HCEC 1CT (cell line): ENCODE measurements at regions not wholly inside any gene's neighbourhood (a gene's known extent, or its start where the extent isn't known, plus 50 kb on each side); places are given as distances from the start of the nearest gene placed in this dataset.

Source experiments
- DNase-seq: peaks from one replicate; pipeline ENCODE4 v3.0.0-alpha.2; 2017

DNA sequence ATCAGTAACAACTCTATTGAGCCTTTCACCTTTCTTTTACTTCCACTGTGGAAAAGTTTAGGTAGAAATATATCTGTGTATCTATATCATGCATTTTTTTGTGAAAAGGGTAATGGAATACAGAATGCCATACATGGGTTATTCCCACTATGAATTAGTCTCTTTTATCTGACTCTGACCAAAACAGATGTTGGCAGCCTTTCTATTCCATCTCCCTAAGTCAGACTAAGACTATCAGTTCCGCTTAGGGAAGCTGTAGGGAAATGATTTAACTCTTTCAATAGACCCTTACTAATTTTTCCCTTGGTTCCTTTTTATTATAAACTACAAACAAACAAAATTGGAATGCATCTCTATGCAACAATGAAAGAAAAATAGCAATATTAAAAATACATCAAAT, 92.3 kb upstream of the LEF1 start:
- DNase-seq = no peak

DNA sequence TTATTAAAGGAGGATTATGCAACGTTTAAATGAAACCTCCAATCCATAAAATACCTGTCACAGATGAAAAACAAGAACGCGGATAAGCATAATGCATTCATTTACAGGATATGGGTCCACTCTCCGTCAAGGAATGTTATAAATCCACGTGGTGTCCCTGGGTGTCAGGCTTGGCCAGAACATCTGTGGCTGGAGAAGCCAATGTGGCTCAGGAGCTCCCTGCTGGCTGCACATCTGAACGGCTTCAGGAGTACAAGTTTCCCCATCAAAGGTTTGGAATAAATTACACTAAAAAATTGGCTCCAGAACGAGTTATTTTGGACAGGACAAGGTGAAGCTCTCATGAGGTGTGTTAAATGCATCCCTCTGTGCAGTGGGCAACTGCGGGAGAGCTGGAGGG, 87.8 kb upstream of the LEF1 start:
- no peak for DNase-seq

DNA sequence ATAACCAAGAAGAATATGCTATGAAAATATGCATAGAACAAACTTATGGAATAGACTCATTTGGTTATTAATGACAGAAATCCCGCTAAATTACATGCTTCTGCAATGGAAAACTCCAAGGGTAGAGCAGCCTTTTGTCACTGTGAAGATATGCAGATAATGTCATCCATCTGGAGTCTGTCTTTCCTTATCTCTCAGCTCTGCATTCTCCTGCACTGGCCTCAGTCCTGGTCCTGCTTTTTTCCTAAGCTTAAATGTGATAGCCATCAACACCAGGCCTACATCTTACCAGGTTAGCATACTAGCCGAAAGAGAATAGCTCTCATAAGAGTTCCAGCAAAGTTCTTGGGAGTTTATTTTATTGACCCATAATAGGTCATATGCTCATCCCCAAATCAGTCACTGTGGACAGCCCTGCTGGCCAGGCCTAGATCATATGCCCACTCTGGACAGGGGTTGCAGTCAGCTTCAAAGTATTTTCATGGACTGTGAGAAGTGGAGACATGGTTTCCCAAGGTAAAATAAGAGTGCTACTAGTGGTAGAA, 86.5 kb upstream of the LEF1 start:
- no peak for DNase-seq

DNA sequence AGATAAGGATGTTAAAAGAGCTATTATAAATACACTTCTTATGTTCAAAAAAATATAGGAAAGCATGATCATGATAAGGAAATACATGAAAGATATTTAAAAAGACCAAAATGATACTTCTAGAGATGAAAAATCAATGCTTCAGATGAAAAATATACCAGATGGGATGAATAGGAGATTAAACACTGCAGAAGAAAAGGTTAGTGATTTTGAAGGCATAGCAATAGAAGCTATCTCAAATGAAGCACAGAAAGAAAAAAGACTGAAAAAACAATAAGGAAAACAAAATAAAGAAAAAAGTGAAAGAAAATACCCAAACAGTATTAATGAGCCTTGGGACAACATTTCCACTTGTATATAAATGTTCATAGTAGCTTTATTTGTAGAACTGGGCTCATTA, 80.7 kb upstream of the LEF1 start:
- no peak for DNase-seq

DNA sequence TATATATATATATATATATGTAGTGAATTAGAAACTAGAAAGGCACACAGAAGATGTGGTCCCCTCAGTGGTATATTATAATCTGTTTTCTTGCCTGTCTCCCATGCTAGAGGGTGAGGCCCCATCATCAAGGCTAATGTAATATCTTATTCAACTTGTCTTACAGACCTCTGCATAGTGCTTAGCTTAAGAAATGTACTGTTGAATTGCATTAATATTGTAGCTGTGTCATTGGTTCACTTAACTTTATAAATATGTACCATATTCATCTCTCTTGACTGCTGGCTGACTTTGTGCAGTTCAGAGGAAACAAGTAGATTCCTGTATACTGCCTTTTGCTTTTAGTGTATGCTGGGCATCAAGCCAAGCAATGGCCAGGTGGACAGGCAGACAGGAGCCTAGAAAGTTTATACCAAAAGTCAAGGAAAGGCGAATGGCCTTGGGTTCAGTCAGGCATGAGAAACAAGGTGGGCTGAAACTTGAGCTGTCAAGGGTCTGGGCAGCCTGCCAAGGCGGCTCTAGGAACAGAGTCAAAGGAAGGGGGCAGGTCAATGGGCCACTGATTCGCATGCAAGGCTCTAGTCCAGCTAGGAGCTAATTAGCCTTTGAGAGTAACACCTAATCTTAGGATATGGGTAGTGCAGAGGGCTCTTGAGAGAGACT, 78.8 kb upstream of the LEF1 start:
- no peak for DNase-seq

DNA sequence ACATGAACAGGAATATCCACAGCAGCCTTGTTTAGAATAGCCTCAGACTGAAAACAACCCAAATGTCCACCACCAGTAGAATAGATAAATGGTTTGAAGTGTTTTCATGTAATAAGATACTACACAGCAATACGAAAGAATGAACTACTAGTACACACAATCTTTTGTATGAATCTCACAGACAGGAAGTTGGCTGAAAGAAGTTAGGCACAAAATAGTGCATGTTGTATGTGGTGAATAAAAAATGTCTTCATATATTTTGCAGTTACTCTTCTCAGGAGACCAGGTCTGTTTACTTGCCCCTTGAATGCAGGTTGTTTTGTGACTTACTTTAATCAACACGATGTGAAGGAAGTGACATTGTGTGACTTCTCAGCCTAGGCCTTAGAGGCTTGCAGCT, 75.9 kb upstream of the LEF1 start:
- DNase-seq = no peak

DNA sequence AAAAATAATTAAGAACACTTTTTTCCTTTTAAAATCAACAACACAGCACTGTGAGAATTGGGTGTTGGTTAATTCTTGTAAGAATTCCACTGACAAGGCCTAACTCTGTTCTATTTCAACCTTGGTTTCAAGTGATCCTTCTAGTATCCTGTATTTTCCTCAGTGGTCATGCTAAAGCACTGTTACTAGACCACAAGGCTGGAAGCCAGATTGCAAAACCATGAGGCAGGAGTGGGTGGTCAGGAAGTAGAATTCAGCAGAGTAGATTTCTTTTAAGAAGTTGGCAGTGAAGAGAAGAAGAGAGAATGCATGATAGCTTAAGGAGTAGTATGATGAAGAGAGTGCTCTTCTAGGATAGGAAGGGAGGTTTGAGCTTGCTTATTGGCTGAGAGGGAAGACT, 71.6 kb upstream of the LEF1 start:
- no peak for DNase-seq

DNA sequence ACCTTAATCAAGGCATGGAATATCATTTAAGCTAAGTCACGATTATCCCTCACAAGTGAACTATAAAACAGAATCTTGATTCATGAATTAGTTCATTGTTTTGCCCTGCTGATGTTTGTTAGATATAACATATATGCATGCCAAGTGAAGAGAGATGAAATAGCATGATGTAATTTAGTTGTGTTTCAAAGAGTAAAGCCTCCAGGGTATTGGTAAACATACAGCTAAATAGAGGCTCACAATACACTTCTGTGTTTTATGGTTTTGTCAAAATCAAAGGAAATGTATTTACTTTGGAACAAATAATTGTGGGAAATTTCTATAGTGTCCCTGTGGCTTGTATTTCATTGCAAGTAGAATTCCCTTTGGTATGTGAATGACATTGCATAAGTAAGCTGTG, 69.0 kb upstream of the LEF1 start:
- no peak for DNase-seq

DNA sequence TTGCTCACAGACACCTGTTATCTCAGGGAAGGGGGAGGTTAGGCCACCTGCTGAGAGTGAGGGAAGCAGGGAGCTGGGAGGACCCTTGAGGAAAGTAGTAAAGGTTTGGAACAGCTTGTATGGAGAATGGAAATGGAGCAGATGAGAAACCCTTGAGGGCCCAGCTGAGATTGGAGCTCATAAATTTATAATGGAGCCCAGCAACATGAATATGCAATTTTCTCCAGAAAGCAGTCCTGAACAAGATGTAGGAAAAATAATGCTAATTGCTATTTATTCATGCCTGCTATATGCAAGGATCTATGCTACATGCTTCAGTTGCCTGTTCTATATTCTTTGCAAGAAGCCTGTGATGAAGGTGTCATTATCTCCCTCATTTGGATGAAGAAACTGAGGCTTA, 67.5 kb upstream of the LEF1 start:
- no peak for DNase-seq

DNA sequence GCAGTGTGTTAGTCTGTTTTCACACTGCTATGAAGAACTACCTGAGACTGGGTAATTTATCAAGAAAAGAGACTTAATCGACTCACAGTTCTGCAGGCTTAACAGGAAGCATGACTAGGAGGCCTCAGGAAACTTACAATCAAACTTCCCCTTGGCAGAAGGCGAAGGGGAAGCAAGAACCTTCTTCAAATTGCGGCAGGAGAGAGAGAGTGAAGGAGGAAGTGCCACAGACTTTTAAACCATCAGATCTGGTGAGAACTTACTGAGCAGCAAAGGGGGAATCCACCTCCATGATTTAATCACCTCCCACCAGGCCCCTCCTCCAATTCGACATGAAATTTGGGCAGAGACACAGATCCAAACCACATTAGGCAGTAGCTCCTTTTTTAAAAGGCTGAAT, 59.2 kb upstream of the LEF1 start:
- no peak for DNase-seq

DNA sequence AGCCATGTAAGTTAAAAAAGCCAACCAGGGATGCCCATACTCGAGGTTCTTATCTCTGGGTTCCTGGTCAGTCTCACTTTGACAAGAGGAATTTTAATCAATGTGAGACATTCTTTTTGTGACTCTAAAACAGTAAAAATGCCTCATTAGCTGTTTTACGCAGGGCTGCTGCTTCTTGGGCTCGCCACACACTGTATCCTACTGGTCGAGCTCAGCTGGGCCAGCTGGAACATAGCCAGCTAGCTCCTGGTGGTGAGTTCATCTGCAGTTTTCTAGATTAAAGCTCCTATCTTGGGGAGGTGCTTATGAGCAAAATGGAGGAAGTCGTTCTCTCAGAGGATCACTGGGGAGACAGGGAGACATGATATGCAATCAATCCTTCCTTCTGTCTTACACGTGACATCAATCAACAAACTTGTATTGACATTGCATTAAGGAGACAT, 55.9 kb upstream of the LEF1 start:
- DNase-seq = no peak

DNA sequence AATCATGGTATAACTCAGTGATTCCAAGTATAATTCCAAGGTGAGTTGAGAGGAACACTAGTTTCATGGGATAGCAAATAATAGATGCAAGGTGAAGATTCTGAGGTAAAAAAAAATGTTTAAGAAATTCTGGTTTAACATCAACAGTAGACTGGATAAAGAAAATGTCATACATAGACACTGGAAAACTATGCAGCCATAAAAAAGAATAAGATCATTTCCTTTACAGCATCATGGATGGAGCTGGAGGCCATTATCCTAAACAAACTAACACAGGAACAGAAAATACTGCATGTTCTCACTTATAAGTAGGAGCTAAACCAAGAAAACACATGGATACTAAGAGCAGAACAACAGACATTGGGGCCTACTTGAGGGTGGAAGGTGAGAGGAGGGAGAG, 54.6 kb upstream of the LEF1 start:
- DNase-seq = no peak

DNA sequence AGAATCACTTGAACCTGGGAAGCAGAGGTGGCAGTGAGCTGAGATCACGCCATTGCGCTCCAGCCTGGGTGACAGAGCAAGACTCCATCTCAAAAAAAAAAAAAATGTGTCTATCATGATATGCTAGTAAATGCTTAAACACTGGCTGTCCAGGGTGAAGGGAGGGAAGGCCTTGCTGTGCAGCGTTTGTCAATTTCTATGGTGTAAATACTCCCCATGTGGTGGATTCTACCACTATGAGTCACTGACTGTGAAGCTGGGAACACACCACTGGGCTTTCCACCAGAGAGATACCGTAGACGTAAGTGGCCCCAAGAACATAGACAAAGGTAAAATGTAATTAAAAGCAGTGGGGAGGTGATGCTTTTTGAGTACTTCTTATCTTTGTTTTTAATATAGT, 51.3 kb upstream of the LEF1 start:
- DNase-seq = no peak
